ENCODE measurements at regions not wholly inside any gene's neighbourhood (a gene's known extent, or its start where the extent isn't known, plus 50 kb on each side); places are given as distances from the start of the nearest gene placed in this dataset.

DNA sequence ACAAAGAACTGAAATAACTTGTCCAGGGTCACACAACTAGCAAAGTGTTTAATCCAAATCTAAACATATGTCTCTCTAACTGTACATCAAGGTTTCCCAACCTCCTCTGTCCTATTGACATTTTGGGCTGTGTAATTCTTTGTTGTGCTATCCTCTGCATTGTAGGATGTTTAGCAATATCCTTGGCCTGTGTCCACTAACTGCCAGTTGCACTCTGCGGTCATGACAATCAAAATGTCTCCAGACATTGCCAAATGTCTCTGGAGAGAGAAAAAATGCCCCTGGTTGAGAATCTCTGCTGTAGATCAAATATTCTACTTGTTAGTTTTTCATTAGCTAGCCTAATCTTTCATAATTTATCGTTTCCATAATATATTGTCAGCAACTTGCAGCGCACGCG lies 353.4 kb upstream of the NEGR1 start:
- Mint-ChIP-seq H3K4me3 (no peak overlapping the region), H3K4me1 (no peaks in the 10 kb centered on the region), H3K27ac (no peak overlapping the region), H3K27me3 (no peaks in the 10 kb centered on the region), H3K9me3 (ENCODE audit: insufficient read depth) (no peaks in the 10 kb centered on the region)
- no peak overlapping the region for H3K4me3 ChIP-seq (ENCODE audit: control extremely low read depth in 1 of 5, extremely low read depth in 1 of 5, insufficient read depth in 1 of 5, low read depth in 2 of 5, low read length in 4 of 5)
- no peaks in the 10 kb centered on the region for H3K79me2 ChIP-seq (ENCODE audit: control insufficient read depth, insufficient read depth, low read length)
- no peaks in the 10 kb centered on the region for H3K4me1 ChIP-seq (ENCODE audit: control insufficient read depth in 2 of 2, insufficient read depth in 2 of 2, low read length in 2 of 2)
- no peak overlapping the region for H3K27ac ChIP-seq (ENCODE audit: low read length in 2 of 2)
- H3K27me3 ChIP-seq (replicated peaks in 1 of 4; ENCODE audit: control extremely low read depth in 1 of 4, control insufficient read depth in 3 of 4, insufficient read depth in 4 of 4, low read length in 3 of 4), result no peaks in the 10 kb centered on the region
- no peak overlapping the region for H3K4me2 ChIP-seq (replicated peaks; ENCODE audit: low read depth, low read length, poor library complexity, severe bottlenecking)
- H4K20me1 ChIP-seq (ENCODE audit: control insufficient read depth, insufficient read depth, low read length, poor library complexity, severe bottlenecking), result no peaks in the 10 kb centered on the region
- peaks cover 0 to 4% (median 0%) of the 10 kb centered on the region in 3 donors for H3K9me3 ChIP-seq (ENCODE audit: control extremely low read depth in 1 of 3, control insufficient read depth in 2 of 3, insufficient read depth in 1 of 3, low read length in 2 of 3)
- WGBS (ENCODE audit: insufficient coverage), result 76% methylated on average over 5 of the region's 5 CpGs
- DNase-seq (no peak), ATAC-seq (ENCODE audit: low read depth) (no peak)
- no peaks in the 10 kb centered on the region for H3K36me3 ChIP-seq (replicated peaks in 1 of 2; ENCODE audit: control extremely low read depth in 1 of 2, control insufficient read depth in 1 of 2, extremely low read depth in 1 of 2, insufficient read depth in 2 of 2, low read length in 1 of 2)
- H2AFZ ChIP-seq (ENCODE audit: insufficient read depth, low read depth, low read length, poor library complexity, severe bottlenecking), result no peak overlapping the region
- ChIA-PET POLR2A (no interaction called here), CTCF (no interaction called here)
- TF ChIP-seq EZH2 (IDR thresholded peaks at IDR 0.05; ENCODE audit: borderline replicate concordance, insufficient read depth, low read depth, low read length, poor library complexity, severe bottlenecking), result no peak
- TF ChIP-seq, protein P1, sequence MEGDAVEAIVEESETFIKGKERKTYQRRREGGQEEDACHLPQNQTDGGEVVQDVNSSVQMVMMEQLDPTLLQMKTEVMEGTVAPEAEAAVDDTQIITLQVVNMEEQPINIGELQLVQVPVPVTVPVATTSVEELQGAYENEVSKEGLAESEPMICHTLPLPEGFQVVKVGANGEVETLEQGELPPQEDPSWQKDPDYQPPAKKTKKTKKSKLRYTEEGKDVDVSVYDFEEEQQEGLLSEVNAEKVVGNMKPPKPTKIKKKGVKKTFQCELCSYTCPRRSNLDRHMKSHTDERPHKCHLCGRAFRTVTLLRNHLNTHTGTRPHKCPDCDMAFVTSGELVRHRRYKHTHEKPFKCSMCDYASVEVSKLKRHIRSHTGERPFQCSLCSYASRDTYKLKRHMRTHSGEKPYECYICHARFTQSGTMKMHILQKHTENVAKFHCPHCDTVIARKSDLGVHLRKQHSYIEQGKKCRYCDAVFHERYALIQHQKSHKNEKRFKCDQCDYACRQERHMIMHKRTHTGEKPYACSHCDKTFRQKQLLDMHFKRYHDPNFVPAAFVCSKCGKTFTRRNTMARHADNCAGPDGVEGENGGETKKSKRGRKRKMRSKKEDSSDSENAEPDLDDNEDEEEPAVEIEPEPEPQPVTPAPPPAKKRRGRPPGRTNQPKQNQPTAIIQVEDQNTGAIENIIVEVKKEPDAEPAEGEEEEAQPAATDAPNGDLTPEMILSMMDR (IDR thresholded peaks at IDR 0.05), result no peak
- no peak overlapping the region for H3K9ac ChIP-seq (ENCODE audit: low read length)
- intact Hi-C loops (cut with micrococcal nuclease), result no loop called here

DNA sequence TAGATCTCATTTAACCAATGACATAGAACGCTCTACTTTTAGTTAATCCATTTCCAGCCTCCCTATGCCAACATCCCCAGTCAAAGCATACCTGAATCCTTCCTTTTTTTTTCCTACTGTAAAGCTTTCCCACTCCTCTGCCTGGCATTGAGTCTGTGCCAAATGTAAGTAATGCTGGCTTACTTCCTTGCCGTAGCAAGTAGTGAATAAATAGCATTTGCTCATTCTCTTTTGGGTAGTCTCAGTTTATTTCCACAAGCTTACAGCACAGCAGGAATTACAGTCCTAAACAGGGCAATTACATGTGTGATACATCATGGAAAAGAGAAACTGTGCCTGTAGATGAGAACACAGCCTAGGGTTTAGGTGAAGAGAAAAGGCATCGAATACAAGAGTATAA lies 352.6 kb upstream of the NEGR1 start:
- intact Hi-C loops (cut with micrococcal nuclease), result no loop called here
- POLR2A ChIA-PET, result no interaction called here

More for the DNA sequence above, 352.6 kb upstream of the NEGR1 start:
- ATAC-seq (ENCODE audit: low read depth), result no peak
- CTCF ChIA-PET, result no interaction called here
- WGBS (ENCODE audit: insufficient coverage), result 100% methylated on average over 1 of the region's 3 CpGs
- Mint-ChIP-seq H3K9me3 (ENCODE audit: insufficient read depth) (no peaks in the 10 kb centered on the region), H3K4me3 (no peak overlapping the region), H3K4me1 (no peaks in the 10 kb centered on the region), H3K27me3 (no peaks in the 10 kb centered on the region), H3K27ac (no peak overlapping the region)
- Histone ChIP-seq H4K20me1 (ENCODE audit: control insufficient read depth, insufficient read depth, low read length, poor library complexity, severe bottlenecking) (no peaks in the 10 kb centered on the region), H3K4me3 (ENCODE audit: control extremely low read depth in 1 of 5, extremely low read depth in 1 of 5, insufficient read depth in 1 of 5, low read depth in 2 of 5, low read length in 4 of 5) (no peak overlapping the region), H3K9ac (ENCODE audit: low read length) (no peak overlapping the region), H3K36me3 (replicated peaks in 1 of 2; ENCODE audit: control extremely low read depth in 1 of 2, control insufficient read depth in 1 of 2, extremely low read depth in 1 of 2, insufficient read depth in 2 of 2, low read length in 1 of 2) (no peaks in the 10 kb centered on the region), H3K9me3 (ENCODE audit: control extremely low read depth in 1 of 3, control insufficient read depth in 2 of 3, insufficient read depth in 1 of 3, low read length in 2 of 3) (peaks cover 0 to 2% (median 0%) of the 10 kb centered on the region in 3 donors), H2AFZ (ENCODE audit: insufficient read depth, low read depth, low read length, poor library complexity, severe bottlenecking) (no peak overlapping the region), H3K27ac (ENCODE audit: low read length in 2 of 2) (no peak overlapping the region), H3K79me2 (ENCODE audit: control insufficient read depth, insufficient read depth, low read length) (no peaks in the 10 kb centered on the region), H3K4me1 (ENCODE audit: control insufficient read depth in 2 of 2, insufficient read depth in 2 of 2, low read length in 2 of 2) (no peaks in the 10 kb centered on the region), H3K4me2 (replicated peaks; ENCODE audit: low read depth, low read length, poor library complexity, severe bottlenecking) (no peak overlapping the region), H3K27me3 (replicated peaks in 1 of 4; ENCODE audit: control extremely low read depth in 1 of 4, control insufficient read depth in 3 of 4, insufficient read depth in 4 of 4, low read length in 3 of 4) (no peaks in the 10 kb centered on the region)
- no peak for DNase-seq
- TF ChIP-seq, protein P1 (IDR thresholded peaks at IDR 0.05), result no peak
- TF ChIP-seq EZH2 (IDR thresholded peaks at IDR 0.05; ENCODE audit: borderline replicate concordance, insufficient read depth, low read depth, low read length, poor library complexity, severe bottlenecking), result no peak

Data from B cell (primary cell).